SK-N-SH (cell line): ENCODE measurements at regions not wholly inside any gene's neighbourhood (a gene's known extent, or its start where the extent isn't known, plus 50 kb on each side); places are given as distances from the start of the nearest gene placed in this dataset.

Experiments used
- FOSL2 ChIP-seq: IDR thresholded peaks from 2 replicates; pipeline ENCODE4 v1.4.0; 2012; ENCODE audit warnings: low read depth, mild to moderate bottlenecking, moderate library complexity, borderline replicate concordance
- TF ChIP-seq, protein P1 (sequence below): fragments of 200-600 bp; sonication (generic); IDR thresholded peaks from 2 replicates; pipeline ENCODE4 v1.6.1; 2017; ENCODE audit warnings: antibody characterized with exemption, mild to moderate bottlenecking, moderate library complexity

- no peak for TF ChIP-seq FOSL2
- TF ChIP-seq, protein P1, sequence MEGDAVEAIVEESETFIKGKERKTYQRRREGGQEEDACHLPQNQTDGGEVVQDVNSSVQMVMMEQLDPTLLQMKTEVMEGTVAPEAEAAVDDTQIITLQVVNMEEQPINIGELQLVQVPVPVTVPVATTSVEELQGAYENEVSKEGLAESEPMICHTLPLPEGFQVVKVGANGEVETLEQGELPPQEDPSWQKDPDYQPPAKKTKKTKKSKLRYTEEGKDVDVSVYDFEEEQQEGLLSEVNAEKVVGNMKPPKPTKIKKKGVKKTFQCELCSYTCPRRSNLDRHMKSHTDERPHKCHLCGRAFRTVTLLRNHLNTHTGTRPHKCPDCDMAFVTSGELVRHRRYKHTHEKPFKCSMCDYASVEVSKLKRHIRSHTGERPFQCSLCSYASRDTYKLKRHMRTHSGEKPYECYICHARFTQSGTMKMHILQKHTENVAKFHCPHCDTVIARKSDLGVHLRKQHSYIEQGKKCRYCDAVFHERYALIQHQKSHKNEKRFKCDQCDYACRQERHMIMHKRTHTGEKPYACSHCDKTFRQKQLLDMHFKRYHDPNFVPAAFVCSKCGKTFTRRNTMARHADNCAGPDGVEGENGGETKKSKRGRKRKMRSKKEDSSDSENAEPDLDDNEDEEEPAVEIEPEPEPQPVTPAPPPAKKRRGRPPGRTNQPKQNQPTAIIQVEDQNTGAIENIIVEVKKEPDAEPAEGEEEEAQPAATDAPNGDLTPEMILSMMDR: no peak
Measured at GRCh38 chr20:48562586-48563116, 265.1 kb downstream of the PREX1 start.
